ENCODE measurements at regions not wholly inside any gene's neighbourhood (a gene's known extent, or its start where the extent isn't known, plus 50 kb on each side); places are given as distances from the start of the nearest gene placed in this dataset.

DNA sequence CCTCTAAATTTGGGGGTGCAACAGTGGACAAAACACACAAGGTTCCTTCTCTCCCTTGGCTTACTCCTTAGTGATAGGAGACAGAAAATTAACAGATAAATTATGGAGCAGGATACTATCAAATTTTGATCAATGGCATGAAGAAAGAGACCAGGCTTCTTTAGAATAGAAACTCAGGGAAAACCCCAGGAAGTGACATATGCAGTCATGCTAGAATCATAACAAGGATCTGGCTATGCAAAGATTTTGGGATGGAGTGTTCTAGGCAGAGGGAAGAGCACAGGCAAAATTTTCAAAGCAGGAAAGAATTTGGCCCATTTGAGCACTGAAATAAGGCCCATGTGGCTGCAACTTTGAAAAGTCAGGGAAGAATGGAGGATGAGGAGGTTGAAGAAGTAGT, 182.3 kb upstream of the PLEKHG7 start:
- no peak overlapping the region for H2BK15ac ChIP-seq (replicated peaks; ENCODE audit: low read depth)
- H2AK5ac ChIP-seq (ENCODE audit: low read length), result no peak overlapping the region
- H3K27ac ChIP-seq (ENCODE audit: low read depth, low read length), result no peak overlapping the region
- no peaks in the 10 kb centered on the region for H3K4me1 ChIP-seq (ENCODE audit: control insufficient read depth, low read depth, low read length)
- H4K8ac ChIP-seq (ENCODE audit: low read depth, low read length), result no peak overlapping the region
- H2BK5ac ChIP-seq (ENCODE audit: low read length), result no peak overlapping the region
- no peaks in the 10 kb centered on the region for H3K79me1 ChIP-seq (ENCODE audit: low read length)
- H3K56ac ChIP-seq (ENCODE audit: low read length), result no peak overlapping the region
- H3K23ac ChIP-seq (ENCODE audit: low read length), result no peak overlapping the region
- H3K9ac ChIP-seq (ENCODE audit: low read length), result no peak overlapping the region
- H3K18ac ChIP-seq (ENCODE audit: low read length), result no peak overlapping the region
- H3K4me2 ChIP-seq (ENCODE audit: low read length), result no peak overlapping the region
- no peaks in the 10 kb centered on the region for H3K79me2 ChIP-seq (ENCODE audit: control insufficient read depth, insufficient read depth, low read length)
- no peak overlapping the region for H2BK120ac ChIP-seq (ENCODE audit: low read depth, low read length)
- no peaks in the 10 kb centered on the region for H3K36me3 ChIP-seq (ENCODE audit: control insufficient read depth, insufficient read depth, low read length)
- no peak for DNase-seq
- no peak overlapping the region for H3K4me3 ChIP-seq (ENCODE audit: low read length)
- H3K4ac ChIP-seq (ENCODE audit: low read depth, low read length), result no peak overlapping the region
- H3K27me3 ChIP-seq (ENCODE audit: insufficient read depth, low read length, poor library complexity), result no peaks in the 10 kb centered on the region
- H4K5ac ChIP-seq (ENCODE audit: low read length), result no peak overlapping the region

DNA sequence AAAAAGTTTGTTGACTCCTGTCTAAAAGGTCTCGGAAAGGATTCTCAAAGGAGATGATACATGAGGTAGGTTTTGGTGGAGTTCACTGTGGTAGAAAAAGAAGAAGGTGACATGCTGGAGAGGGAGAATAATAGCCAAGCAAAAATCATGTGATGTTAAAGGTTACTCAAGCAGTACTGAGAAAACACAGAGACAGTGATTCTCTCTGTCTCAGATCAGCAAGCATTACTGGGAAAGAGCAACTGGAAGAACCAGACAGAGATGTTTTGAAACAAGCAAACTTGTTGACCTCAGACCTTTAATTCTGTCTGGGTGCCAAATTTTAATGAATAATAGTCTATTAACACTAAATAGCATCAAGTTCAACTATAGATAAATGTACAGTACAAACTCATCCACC, 183.5 kb upstream of the PLEKHG7 start:
- Histone ChIP-seq H2BK5ac (ENCODE audit: low read length) (no peak overlapping the region), H3K23ac (ENCODE audit: low read length) (no peak overlapping the region), H3K4ac (ENCODE audit: low read depth, low read length) (no peak overlapping the region), H2BK15ac (replicated peaks; ENCODE audit: low read depth) (no peak overlapping the region), H3K56ac (ENCODE audit: low read length) (no peak overlapping the region), H3K27me3 (ENCODE audit: insufficient read depth, low read length, poor library complexity) (no peaks in the 10 kb centered on the region), H3K36me3 (ENCODE audit: control insufficient read depth, insufficient read depth, low read length) (no peaks in the 10 kb centered on the region), H4K5ac (ENCODE audit: low read length) (no peak overlapping the region), H3K4me1 (ENCODE audit: control insufficient read depth, low read depth, low read length) (no peaks in the 10 kb centered on the region), H3K27ac (ENCODE audit: low read depth, low read length) (no peak overlapping the region), H3K18ac (ENCODE audit: low read length) (no peak overlapping the region), H3K4me2 (ENCODE audit: low read length) (no peak overlapping the region), H2BK120ac (ENCODE audit: low read depth, low read length) (no peak overlapping the region), H3K79me1 (ENCODE audit: low read length) (no peaks in the 10 kb centered on the region), H3K79me2 (ENCODE audit: control insufficient read depth, insufficient read depth, low read length) (no peaks in the 10 kb centered on the region), H4K8ac (ENCODE audit: low read depth, low read length) (no peak overlapping the region), H3K9ac (ENCODE audit: low read length) (no peak overlapping the region), H2AK5ac (ENCODE audit: low read length) (no peak overlapping the region), H3K4me3 (ENCODE audit: low read length) (no peak overlapping the region)
- no peak for DNase-seq
- WGBS (ENCODE audit: extremely low coverage, insufficient coverage, low lambda C conversion rate), result no CpG with 5 or more reads among the region's 1 CpG

DNA sequence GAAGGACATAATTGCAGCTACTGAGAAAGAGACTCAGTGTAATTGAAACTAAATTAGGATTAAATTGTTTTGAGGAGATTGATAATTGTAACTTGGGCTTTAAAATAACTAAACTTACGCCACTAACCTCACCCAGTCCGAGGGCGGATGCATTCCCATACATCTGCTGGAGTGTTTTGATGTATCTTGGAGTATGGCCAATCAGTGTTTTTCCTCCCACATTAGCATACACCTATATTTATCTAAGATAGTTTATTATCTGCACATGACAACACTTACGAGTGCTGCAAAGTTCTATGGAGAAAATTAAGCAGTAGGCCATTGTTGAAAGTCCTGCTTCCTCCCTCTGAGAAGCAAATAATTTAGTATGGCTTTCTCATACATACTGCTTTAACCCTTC, 184.7 kb upstream of the PLEKHG7 start:
- Histone ChIP-seq H3K4me3 (ENCODE audit: low read length) (no peak overlapping the region), H2BK5ac (ENCODE audit: low read length) (no peak overlapping the region), H3K79me2 (ENCODE audit: control insufficient read depth, insufficient read depth, low read length) (no peaks in the 10 kb centered on the region), H3K79me1 (ENCODE audit: low read length) (no peaks in the 10 kb centered on the region), H3K56ac (ENCODE audit: low read length) (no peak overlapping the region), H2BK120ac (ENCODE audit: low read depth, low read length) (no peak overlapping the region), H3K18ac (ENCODE audit: low read length) (no peak overlapping the region), H4K5ac (ENCODE audit: low read length) (no peak overlapping the region), H4K8ac (ENCODE audit: low read depth, low read length) (no peak overlapping the region), H3K4me2 (ENCODE audit: low read length) (no peak overlapping the region), H3K23ac (ENCODE audit: low read length) (no peak overlapping the region), H3K27me3 (ENCODE audit: insufficient read depth, low read length, poor library complexity) (no peaks in the 10 kb centered on the region), H3K36me3 (ENCODE audit: control insufficient read depth, insufficient read depth, low read length) (no peaks in the 10 kb centered on the region), H2BK15ac (replicated peaks; ENCODE audit: low read depth) (no peak overlapping the region), H3K9ac (ENCODE audit: low read length) (no peak overlapping the region), H3K27ac (ENCODE audit: low read depth, low read length) (no peak overlapping the region), H2AK5ac (ENCODE audit: low read length) (no peak overlapping the region), H3K4ac (ENCODE audit: low read depth, low read length) (no peak overlapping the region), H3K4me1 (ENCODE audit: control insufficient read depth, low read depth, low read length) (no peaks in the 10 kb centered on the region)
- no peak for DNase-seq
- no CpG with 5 or more reads among the region's 4 CpGs for WGBS (ENCODE audit: extremely low coverage, insufficient coverage, low lambda C conversion rate)

DNA sequence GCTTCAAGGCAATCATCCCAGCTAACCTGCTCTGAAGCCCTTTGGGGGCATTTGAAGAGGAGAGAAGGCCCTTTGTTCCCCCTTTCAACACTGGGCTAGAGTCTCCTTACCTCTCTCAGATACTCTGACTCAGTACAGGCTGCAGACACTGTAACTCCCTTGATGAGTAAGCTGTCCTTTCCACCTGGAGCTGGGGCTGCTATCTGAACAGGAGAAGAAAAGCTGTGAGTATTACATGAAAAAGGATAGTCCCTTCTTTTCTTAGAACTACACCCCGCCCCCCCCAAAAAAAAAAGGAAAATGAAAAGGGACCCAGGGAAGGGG, 186.6 kb upstream of the PLEKHG7 start:
- no CpG with 5 or more reads among the region's 1 CpG for WGBS (ENCODE audit: extremely low coverage, insufficient coverage, low lambda C conversion rate)

DNA sequence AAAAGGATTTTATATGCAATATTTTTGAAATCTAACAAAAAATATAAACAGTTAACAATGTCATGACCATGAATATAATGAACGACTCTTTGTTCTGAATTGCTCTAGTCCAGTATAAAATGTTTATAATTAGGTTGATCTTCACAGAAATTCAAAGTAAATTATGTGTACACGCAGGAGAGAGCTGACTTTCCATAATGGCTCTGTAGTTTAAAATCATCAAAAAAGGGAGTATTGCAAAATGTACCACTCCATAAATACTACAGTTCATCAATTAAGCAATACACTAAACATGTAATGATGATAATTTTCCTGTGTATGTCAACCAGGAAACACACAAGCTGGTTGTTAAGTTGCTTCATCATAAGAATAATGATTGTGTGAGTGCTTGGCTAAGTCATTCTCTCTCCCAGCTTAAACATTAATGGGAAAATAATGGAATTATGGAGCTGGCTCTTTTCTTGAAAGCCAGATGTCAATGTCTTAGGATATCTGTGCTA, 189.5 kb upstream of the PLEKHG7 start:
- Histone ChIP-seq H3K9ac (ENCODE audit: low read length) (no peak overlapping the region), H3K18ac (ENCODE audit: low read length) (no peak overlapping the region), H3K79me1 (ENCODE audit: low read length) (no peaks in the 10 kb centered on the region), H2BK120ac (ENCODE audit: low read depth, low read length) (no peak overlapping the region), H3K36me3 (ENCODE audit: control insufficient read depth, insufficient read depth, low read length) (no peaks in the 10 kb centered on the region), H3K79me2 (ENCODE audit: control insufficient read depth, insufficient read depth, low read length) (no peaks in the 10 kb centered on the region), H4K5ac (ENCODE audit: low read length) (no peak overlapping the region), H4K8ac (ENCODE audit: low read depth, low read length) (no peak overlapping the region), H3K4me1 (ENCODE audit: control insufficient read depth, low read depth, low read length) (no peaks in the 10 kb centered on the region), H3K27me3 (ENCODE audit: insufficient read depth, low read length, poor library complexity) (no peaks in the 10 kb centered on the region), H2AK5ac (ENCODE audit: low read length) (no peak overlapping the region), H3K27ac (ENCODE audit: low read depth, low read length) (no peak overlapping the region), H3K56ac (ENCODE audit: low read length) (no peak overlapping the region), H2BK15ac (replicated peaks; ENCODE audit: low read depth) (no peak overlapping the region), H3K4me3 (ENCODE audit: low read length) (no peak overlapping the region), H3K23ac (ENCODE audit: low read length) (no peak overlapping the region), H3K4ac (ENCODE audit: low read depth, low read length) (no peak overlapping the region), H3K4me2 (ENCODE audit: low read length) (no peak overlapping the region), H2BK5ac (ENCODE audit: low read length) (no peak overlapping the region)
- DNase-seq, result no peak
- no CpG with 5 or more reads among the region's 2 CpGs for WGBS (ENCODE audit: extremely low coverage, insufficient coverage, low lambda C conversion rate)

More for the DNA sequence above, 186.6 kb upstream of the PLEKHG7 start:
- no peaks in the 10 kb centered on the region for H3K4me1 ChIP-seq (ENCODE audit: control insufficient read depth, low read depth, low read length)
- H3K27ac ChIP-seq (ENCODE audit: low read depth, low read length), result no peak overlapping the region
- H3K36me3 ChIP-seq (ENCODE audit: control insufficient read depth, insufficient read depth, low read length), result no peaks in the 10 kb centered on the region
- DNase-seq, result no peak
- no peak overlapping the region for H3K23ac ChIP-seq (ENCODE audit: low read length)
- H4K5ac ChIP-seq (ENCODE audit: low read length), result no peak overlapping the region
- no peaks in the 10 kb centered on the region for H3K27me3 ChIP-seq (ENCODE audit: insufficient read depth, low read length, poor library complexity)
- no peak overlapping the region for H4K8ac ChIP-seq (ENCODE audit: low read depth, low read length)
- no peak overlapping the region for H2BK15ac ChIP-seq (replicated peaks; ENCODE audit: low read depth)
- H3K9ac ChIP-seq (ENCODE audit: low read length), result no peak overlapping the region
- H3K56ac ChIP-seq (ENCODE audit: low read length), result no peak overlapping the region
- no peak overlapping the region for H3K4me2 ChIP-seq (ENCODE audit: low read length)
- H3K4ac ChIP-seq (ENCODE audit: low read depth, low read length), result no peak overlapping the region
- no peaks in the 10 kb centered on the region for H3K79me2 ChIP-seq (ENCODE audit: control insufficient read depth, insufficient read depth, low read length)
- no peaks in the 10 kb centered on the region for H3K79me1 ChIP-seq (ENCODE audit: low read length)
- no peak overlapping the region for H3K4me3 ChIP-seq (ENCODE audit: low read length)
- no peak overlapping the region for H2BK5ac ChIP-seq (ENCODE audit: low read length)
- H3K18ac ChIP-seq (ENCODE audit: low read length), result no peak overlapping the region
- no peak overlapping the region for H2AK5ac ChIP-seq (ENCODE audit: low read length)
- no peak overlapping the region for H2BK120ac ChIP-seq (ENCODE audit: low read depth, low read length)

DNA sequence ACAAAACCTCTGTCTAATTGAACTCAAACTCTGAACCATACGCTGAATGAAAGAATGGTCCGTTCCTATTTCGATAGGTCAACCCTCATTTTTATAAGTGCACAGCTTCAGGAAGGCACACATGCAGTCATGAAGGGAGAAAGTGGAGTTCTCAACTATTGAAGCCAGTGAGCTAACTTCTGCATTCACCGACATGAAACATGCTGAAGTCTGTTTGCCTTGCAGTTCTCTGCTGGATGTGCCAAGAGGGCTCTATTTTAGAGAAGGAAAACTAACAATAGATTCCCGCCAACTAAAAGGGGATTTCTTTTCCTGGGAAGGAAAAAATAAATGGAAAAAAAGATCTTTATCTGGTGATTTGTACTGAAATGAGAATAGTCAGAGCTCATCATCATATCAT, 191.0 kb upstream of the PLEKHG7 start:
- DNase-seq, result no peak
- Histone ChIP-seq H3K79me1 (ENCODE audit: low read length) (no peaks in the 10 kb centered on the region), H3K4me2 (ENCODE audit: low read length) (no peak overlapping the region), H3K4me1 (ENCODE audit: control insufficient read depth, low read depth, low read length) (no peaks in the 10 kb centered on the region), H4K5ac (ENCODE audit: low read length) (no peak overlapping the region), H3K56ac (ENCODE audit: low read length) (no peak overlapping the region), H2BK120ac (ENCODE audit: low read depth, low read length) (no peak overlapping the region), H2AK5ac (ENCODE audit: low read length) (no peak overlapping the region), H3K4me3 (ENCODE audit: low read length) (no peak overlapping the region), H3K4ac (ENCODE audit: low read depth, low read length) (no peak overlapping the region), H2BK5ac (ENCODE audit: low read length) (no peak overlapping the region), H3K23ac (ENCODE audit: low read length) (no peak overlapping the region), H3K27ac (ENCODE audit: low read depth, low read length) (no peak overlapping the region), H3K79me2 (ENCODE audit: control insufficient read depth, insufficient read depth, low read length) (no peaks in the 10 kb centered on the region), H3K18ac (ENCODE audit: low read length) (no peak overlapping the region), H3K27me3 (ENCODE audit: insufficient read depth, low read length, poor library complexity) (no peaks in the 10 kb centered on the region), H3K9ac (ENCODE audit: low read length) (no peak overlapping the region), H2BK15ac (replicated peaks; ENCODE audit: low read depth) (no peak overlapping the region), H3K36me3 (ENCODE audit: control insufficient read depth, insufficient read depth, low read length) (no peaks in the 10 kb centered on the region), H4K8ac (ENCODE audit: low read depth, low read length) (no peak overlapping the region)
- no CpG with 5 or more reads among the region's 5 CpGs for WGBS (ENCODE audit: extremely low coverage, insufficient coverage, low lambda C conversion rate)
